ENCODE measurements at regions not wholly inside any gene's neighbourhood (a gene's known extent, or its start where the extent isn't known, plus 50 kb on each side); places are given as distances from the start of the nearest gene placed in this dataset.

- H3K79me1 ChIP-seq (ENCODE audit: low read depth in 1 of 2, low read length in 2 of 2): no peaks in the 10 kb centered on the region
- 60% methylated on average over 1 of the region's 6 CpGs; no CpG with 5 or more reads in 1 of the 2 experiments for WGBS, 2 experiments (ENCODE audit: extremely low coverage in 2 of 2, insufficient read length in 1 of 2)
- H2AK5ac ChIP-seq (ENCODE audit: low read depth, low read length): no peak overlapping the region
- in situ Hi-C loops (cut with MboI; ENCODE audit: low sequenced_read_pairs) (no loop called here), dilution Hi-C loops (cut with HindIII; ENCODE audit: low sequenced_read_pairs, unreplicated experiment) (no loop called here), intact Hi-C loops (cut with micrococcal nuclease) (no loop called here)
- no peak overlapping the region for H3K27ac ChIP-seq (ENCODE audit: insufficient read depth, low read length)
- POLR2A ChIA-PET (ENCODE audit: unreplicated experiment): no interaction called here
- DNase-seq (no peak), ATAC-seq (ENCODE audit: low read depth) (no peak)
- no TSS peak for BruUV-seq (replicated peaks)
- H4K20me1 ChIP-seq (ENCODE audit: insufficient read depth, low read length): no peaks in the 10 kb centered on the region
- H3K9ac ChIP-seq (ENCODE audit: low read depth, low read length): no peak overlapping the region
- no peak overlapping the region for H2BK120ac ChIP-seq (ENCODE audit: low read depth, low read length)
- H3K9me3 ChIP-seq (ENCODE audit: control insufficient read depth, insufficient read depth, low read length): no peaks in the 10 kb centered on the region
- H3K4me3 ChIP-seq (ENCODE audit: insufficient read depth, low read depth, low read length): no peak overlapping the region
- H3K27me3 ChIP-seq (ENCODE audit: control insufficient read depth, insufficient read depth, low read length): no peaks in the 10 kb centered on the region; the same call in 1 of the 2 replicates
- H2AFZ ChIP-seq (replicated peaks; ENCODE audit: low read length, poor library complexity): no peak overlapping the region
- no peak overlapping the region for H3K18ac ChIP-seq (ENCODE audit: low read depth, low read length)
- H3K9me1 ChIP-seq (ENCODE audit: insufficient read depth, low read length): no peaks in the 10 kb centered on the region
- no peak overlapping the region for H2BK15ac ChIP-seq (ENCODE audit: low read depth, low read length)
- no peaks in the 10 kb centered on the region for H3K36me3 ChIP-seq (ENCODE audit: control insufficient read depth, insufficient read depth, low read length)
- no peak overlapping the region for H2BK20ac ChIP-seq (ENCODE audit: low read depth, low read length)
- no peak overlapping the region for H3K56ac ChIP-seq (ENCODE audit: extremely low read depth, insufficient read depth, low read length)
- H2BK5ac ChIP-seq (ENCODE audit: low read depth, low read length, poor library complexity, severe bottlenecking): no peak overlapping the region
- H2AK9ac ChIP-seq (replicated peaks; ENCODE audit: low read depth, low read length, poor library complexity): no peak overlapping the region
- H4K8ac ChIP-seq (ENCODE audit: low read depth in 2 of 2, low read length in 2 of 2): no peak overlapping the region
- no peak overlapping the region for H3K14ac ChIP-seq (replicated peaks; ENCODE audit: low read depth, low read length)
- no peak overlapping the region for H4K5ac ChIP-seq (ENCODE audit: low read depth, low read length)
- no peaks in the 10 kb centered on the region for H3K4me1 ChIP-seq (ENCODE audit: control insufficient read depth, insufficient read depth, low read length)
- H3K4me2 ChIP-seq (ENCODE audit: low read depth, low read length): no peak overlapping the region
- H4K91ac ChIP-seq (ENCODE audit: insufficient read depth, low read depth, low read length): no peak overlapping the region
- H3K23ac ChIP-seq (ENCODE audit: low read depth, low read length): no peak overlapping the region
- no peak overlapping the region for H3K4ac ChIP-seq (ENCODE audit: low read depth, low read length)
- CTCF ChIA-PET: interaction anchor here (0.9 kb wide), 1 partner anchor 16 kb away, joined by 3 read pairs; no protein-coding TSS in a partner anchor
- TF ChIP-seq USF2 (IDR thresholded peaks at IDR 0.05; ENCODE audit: low read depth, low read length) (no peak), ELK1 (IDR thresholded peaks at IDR 0.05; ENCODE audit: borderline replicate concordance, low read depth, low read length) (no peak), RAD21 (IDR thresholded peaks at IDR 0.05; ENCODE audit: low read length) (no peak), SMC3 (IDR thresholded peaks at IDR 0.05; ENCODE audit: low read depth, low read length) (no peak), CTCF (conservative IDR thresholded peaks at IDR 0.05; ENCODE audit: low read depth, low read length) (no peak), CEBPB (IDR thresholded peaks at IDR 0.05; ENCODE audit: low read depth, low read length) (no peak), BHLHE40 (IDR thresholded peaks at IDR 0.05; ENCODE audit: low read depth, low read length) (no peak), NFE2L2 (IDR thresholded peaks at IDR 0.05; ENCODE audit: low read depth, low read length) (no peak), POLR2A (IDR thresholded peaks at IDR 0.05; ENCODE audit: low read depth, low read length) (no peak), CHD1 (IDR thresholded peaks at IDR 0.05; ENCODE audit: low read depth, low read length) (no peak), RCOR1 (IDR thresholded peaks at IDR 0.05; ENCODE audit: insufficient replicate concordance, low read length) (no peak), MAZ (IDR thresholded peaks at IDR 0.05; ENCODE audit: borderline replicate concordance, low read depth, low read length) (no peak), MXI1 (IDR thresholded peaks at IDR 0.05; ENCODE audit: borderline replicate concordance, low read depth, low read length) (no peak), FOS (IDR thresholded peaks at IDR 0.05; ENCODE audit: low read depth, low read length) (no peak), MAFK (IDR thresholded peaks at IDR 0.05; ENCODE audit: low read depth, low read length) (no peak)
Measured at GRCh38 chr3:31252216-31253185, 280.2 kb upstream of the STT3B start.

Measured in IMR-90 (cell line).